Mesothelial cell of epicardium (in vitro differentiated cells): ENCODE measurements at regions not wholly inside any gene's neighbourhood (a gene's known extent, or its start where the extent isn't known, plus 50 kb on each side); places are given as distances from the start of the nearest gene placed in this dataset.

Experiments
- DNase-seq, 2 experiments: peaks; one replicate each; pipeline ENCODE4 v3.0.0; 2021; ENCODE audit warnings: low spot score in 2 of 2; ENCODE audit not compliant: unreplicated experiment in 2 of 2
- H3K27ac Mint-ChIP-seq: 2 replicates; pipeline ENCODE4 v1.8.0; 2021; ENCODE audit warnings: mixed read lengths
- H3K27me3 Mint-ChIP-seq: 2 replicates; pipeline ENCODE4 v1.8.0; 2021; ENCODE audit warnings: low read depth, mixed read lengths
- H3K36me3 Mint-ChIP-seq: 2 replicates; pipeline ENCODE4 v1.8.0; 2021; ENCODE audit warnings: mixed read lengths
- H3K4me1 Mint-ChIP-seq: 2 replicates; pipeline ENCODE4 v1.8.0; 2021; ENCODE audit warnings: mixed read lengths
- H3K4me3 Mint-ChIP-seq: 2 replicates; pipeline ENCODE4 v1.8.0; 2021; ENCODE audit warnings: mild to moderate bottlenecking, moderate library complexity, mixed read lengths
- H3K9me3 Mint-ChIP-seq: 2 replicates; pipeline ENCODE4 v1.8.0; 2021; ENCODE audit warnings: mixed read lengths
- TF ChIP-seq, protein P1 (sequence below): fragments of 200-600 bp; sonication (generic); IDR thresholded peaks from one replicate; pipeline ENCODE4 v1.5.0; 2021; ENCODE audit warnings: antibody characterized with exemption; ENCODE audit not compliant: unreplicated experiment

DNA sequence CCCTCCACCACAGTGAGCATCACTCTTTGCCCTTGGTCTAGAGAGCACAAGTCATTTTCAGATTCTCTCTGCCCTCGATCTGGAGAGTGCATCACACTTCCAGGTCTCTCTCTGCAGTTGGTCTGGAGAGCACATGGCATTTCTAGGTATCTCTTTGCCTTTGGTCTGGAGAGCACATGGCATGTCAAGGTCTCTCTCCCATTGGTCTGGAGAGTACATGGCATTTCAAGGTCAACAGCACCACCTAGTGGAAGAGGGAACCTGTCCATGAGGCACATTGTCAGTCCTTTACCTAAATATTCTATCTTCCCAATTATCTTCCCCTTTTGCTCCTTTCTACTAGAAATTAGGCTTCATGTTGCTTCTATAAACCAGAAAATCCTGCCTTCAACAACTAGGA is 1139.4 kb downstream of the XPNPEP1 start:
- DNase-seq = no peak

DNA sequence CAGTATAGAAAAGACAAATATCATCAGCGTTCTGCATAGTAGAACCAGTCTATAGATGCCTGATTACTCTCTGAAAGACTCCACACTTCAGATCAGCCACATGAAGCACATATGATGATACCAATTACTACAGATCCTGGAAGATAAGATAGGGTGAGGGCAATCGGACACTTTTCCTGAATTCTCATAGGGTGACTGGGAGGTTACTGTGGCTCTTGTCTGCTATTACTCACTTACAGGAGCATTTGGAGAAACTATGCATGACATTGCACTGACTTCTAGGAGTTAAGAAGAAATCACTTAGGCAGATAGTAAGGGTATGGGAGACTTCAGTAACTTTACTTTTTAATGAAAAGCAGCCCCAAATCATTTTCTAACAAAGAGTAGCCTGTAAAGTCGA is 1140.9 kb downstream of the XPNPEP1 start:
- H3K4me3 Mint-ChIP-seq = no peak overlapping the region
- no peaks in the 10 kb centered on the region for H3K27me3 Mint-ChIP-seq
- no peak overlapping the region for H3K27ac Mint-ChIP-seq
- H3K4me1 Mint-ChIP-seq = peaks cover 3% of the 10 kb centered on the region
- TF ChIP-seq, protein P1, sequence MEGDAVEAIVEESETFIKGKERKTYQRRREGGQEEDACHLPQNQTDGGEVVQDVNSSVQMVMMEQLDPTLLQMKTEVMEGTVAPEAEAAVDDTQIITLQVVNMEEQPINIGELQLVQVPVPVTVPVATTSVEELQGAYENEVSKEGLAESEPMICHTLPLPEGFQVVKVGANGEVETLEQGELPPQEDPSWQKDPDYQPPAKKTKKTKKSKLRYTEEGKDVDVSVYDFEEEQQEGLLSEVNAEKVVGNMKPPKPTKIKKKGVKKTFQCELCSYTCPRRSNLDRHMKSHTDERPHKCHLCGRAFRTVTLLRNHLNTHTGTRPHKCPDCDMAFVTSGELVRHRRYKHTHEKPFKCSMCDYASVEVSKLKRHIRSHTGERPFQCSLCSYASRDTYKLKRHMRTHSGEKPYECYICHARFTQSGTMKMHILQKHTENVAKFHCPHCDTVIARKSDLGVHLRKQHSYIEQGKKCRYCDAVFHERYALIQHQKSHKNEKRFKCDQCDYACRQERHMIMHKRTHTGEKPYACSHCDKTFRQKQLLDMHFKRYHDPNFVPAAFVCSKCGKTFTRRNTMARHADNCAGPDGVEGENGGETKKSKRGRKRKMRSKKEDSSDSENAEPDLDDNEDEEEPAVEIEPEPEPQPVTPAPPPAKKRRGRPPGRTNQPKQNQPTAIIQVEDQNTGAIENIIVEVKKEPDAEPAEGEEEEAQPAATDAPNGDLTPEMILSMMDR = no peak
- H3K9me3 Mint-ChIP-seq = peaks cover 39% of the 10 kb centered on the region
- no peak for DNase-seq
- H3K36me3 Mint-ChIP-seq = peaks cover 6% of the 10 kb centered on the region

More for the DNA sequence above, 1139.4 kb downstream of the XPNPEP1 start:
- TF ChIP-seq, protein P1 = no peak
- Mint-ChIP-seq H3K27ac (no peak overlapping the region), H3K36me3 (peaks cover 6% of the 10 kb centered on the region), H3K4me1 (peaks cover 8% of the 10 kb centered on the region), H3K9me3 (peaks cover 34% of the 10 kb centered on the region), H3K4me3 (no peak overlapping the region), H3K27me3 (no peaks in the 10 kb centered on the region)

DNA sequence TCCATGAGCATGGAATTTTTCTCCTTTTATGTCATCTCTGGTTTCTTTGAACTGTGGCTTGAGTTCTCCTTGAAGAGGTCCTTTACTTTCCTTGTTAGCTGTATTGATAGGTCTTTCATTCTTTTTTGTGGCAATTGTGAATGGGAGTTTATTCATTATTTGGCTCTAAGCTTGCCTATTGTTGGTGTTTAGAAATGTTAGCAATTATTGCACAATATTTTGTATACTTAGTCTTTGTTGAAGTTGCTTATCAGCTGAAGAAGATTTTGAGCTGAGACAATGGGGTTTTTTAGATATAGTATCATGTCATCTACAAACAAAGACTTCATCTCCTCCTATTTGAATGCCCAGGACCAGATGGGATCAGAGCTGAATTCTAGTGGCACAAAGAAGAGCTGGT is 1143.8 kb downstream of the XPNPEP1 start:
- H3K27me3 Mint-ChIP-seq = no peaks in the 10 kb centered on the region
- H3K9me3 Mint-ChIP-seq = peaks cover 18% of the 10 kb centered on the region
- no peak overlapping the region for H3K4me3 Mint-ChIP-seq
- DNase-seq = no peak
- peaks cover 3% of the 10 kb centered on the region for H3K36me3 Mint-ChIP-seq
- H3K4me1 Mint-ChIP-seq = peaks cover 3% of the 10 kb centered on the region
- TF ChIP-seq, protein P1 = no peak
- H3K27ac Mint-ChIP-seq = no peak overlapping the region

DNA sequence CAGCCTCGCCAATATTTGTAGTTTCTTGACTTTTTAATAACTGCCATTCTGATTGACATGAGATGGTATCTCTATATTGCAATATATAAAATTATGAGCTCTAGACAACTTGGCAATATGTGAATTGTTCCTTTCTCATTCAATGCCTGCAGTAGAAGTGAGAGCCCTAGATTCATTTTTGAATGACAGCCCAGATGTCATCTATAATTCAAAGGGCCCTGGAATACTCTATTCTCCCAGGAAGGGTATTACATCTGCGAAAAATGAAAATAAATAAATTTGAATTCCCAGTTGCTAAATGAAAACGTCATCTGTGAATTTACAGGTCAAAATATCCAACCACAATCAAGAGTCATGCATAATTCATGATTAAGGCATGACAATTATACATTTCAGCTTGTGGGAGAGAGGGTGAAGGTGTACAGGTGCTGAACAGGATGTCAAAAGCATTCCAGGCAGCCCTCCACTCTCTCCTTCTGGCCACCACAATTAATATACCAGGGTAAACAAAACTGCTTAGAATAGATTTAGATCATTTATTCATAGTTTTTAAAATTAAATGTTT is 1147.3 kb downstream of the XPNPEP1 start:
- DNase-seq = no peak
- H3K27me3 Mint-ChIP-seq = no peaks in the 10 kb centered on the region
- H3K27ac Mint-ChIP-seq = no peak overlapping the region
- peaks cover 13% of the 10 kb centered on the region for H3K4me1 Mint-ChIP-seq
- peaks cover 8% of the 10 kb centered on the region for H3K9me3 Mint-ChIP-seq
- H3K4me3 Mint-ChIP-seq = no peak overlapping the region
- H3K36me3 Mint-ChIP-seq = no peaks in the 10 kb centered on the region
- TF ChIP-seq, protein P1 = no peak

DNA sequence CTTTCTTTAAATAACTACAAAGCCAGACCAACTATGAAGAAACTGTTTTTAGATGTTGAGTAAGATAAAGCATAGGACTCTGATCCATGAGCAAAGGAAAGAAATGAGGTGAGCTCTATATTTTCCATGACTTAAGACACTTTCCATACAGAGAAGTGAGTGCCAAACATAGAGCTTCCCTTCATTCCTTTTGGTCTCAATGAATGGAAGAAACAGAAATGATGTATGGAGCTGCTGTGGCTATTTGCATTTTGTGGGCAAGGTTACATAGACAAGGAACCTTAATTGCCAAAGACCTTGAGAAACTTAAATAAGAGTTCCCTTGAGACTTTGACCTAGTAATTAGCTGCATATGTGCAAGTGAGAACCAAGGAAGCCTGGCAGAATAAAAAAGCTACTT is 1152.2 kb downstream of the XPNPEP1 start:
- TF ChIP-seq, protein P1 = no peak
- Mint-ChIP-seq H3K27me3 (no peaks in the 10 kb centered on the region), H3K4me3 (no peak overlapping the region), H3K9me3 (no peaks in the 10 kb centered on the region), H3K36me3 (no peaks in the 10 kb centered on the region), H3K4me1 (peaks cover 15% of the 10 kb centered on the region), H3K27ac (no peak overlapping the region)
- DNase-seq = no peak

DNA sequence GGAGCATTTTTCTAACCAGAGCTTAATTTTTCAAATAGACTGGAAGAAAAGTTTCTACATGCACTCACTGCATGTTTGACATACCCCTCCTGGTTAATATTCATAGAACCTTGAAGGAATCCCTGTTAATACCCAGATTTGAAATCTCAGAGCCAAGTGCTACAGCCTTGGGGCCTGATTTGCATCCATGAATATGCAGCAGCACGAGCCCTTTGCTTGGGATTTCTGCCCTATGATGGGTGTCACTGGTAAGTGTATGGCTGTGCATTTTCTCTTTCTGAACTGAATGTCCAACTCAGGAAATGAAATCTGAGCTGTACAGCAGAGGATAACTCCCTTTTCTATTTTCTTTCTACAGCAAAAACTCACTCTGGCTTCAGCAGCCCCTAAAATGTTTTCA is 1157.5 kb downstream of the XPNPEP1 start:
- no peaks in the 10 kb centered on the region for H3K9me3 Mint-ChIP-seq
- TF ChIP-seq, protein P1 = no peak
- H3K27ac Mint-ChIP-seq = peak overlapping the region; percentile 36
- no peaks in the 10 kb centered on the region for H3K36me3 Mint-ChIP-seq
- H3K4me1 Mint-ChIP-seq = peaks cover 3% of the 10 kb centered on the region
- no peak overlapping the region for H3K4me3 Mint-ChIP-seq
- DNase-seq = no peak
- H3K27me3 Mint-ChIP-seq = no peaks in the 10 kb centered on the region
